ENCODE measurements at regions not wholly inside any gene's neighbourhood (a gene's known extent, or its start where the extent isn't known, plus 50 kb on each side); places are given as distances from the start of the nearest gene placed in this dataset.

- POLR2A ChIA-PET = no interaction called here
- intact Hi-C loops (cut with micrococcal nuclease) = no loop called here
- H4K20me1 ChIP-seq (ENCODE audit: control insufficient read depth, insufficient read depth, low read length, poor library complexity, severe bottlenecking) = no peaks in the 10 kb centered on the region
- H3K4me2 ChIP-seq (replicated peaks; ENCODE audit: low read depth, low read length, poor library complexity, severe bottlenecking) = no peak overlapping the region
- H2AFZ ChIP-seq (ENCODE audit: insufficient read depth, low read depth, low read length, poor library complexity, severe bottlenecking) = no peak overlapping the region
- no peak overlapping the region for H3K4me3 ChIP-seq (ENCODE audit: control extremely low read depth in 1 of 5, extremely low read depth in 1 of 5, insufficient read depth in 1 of 5, low read depth in 2 of 5, low read length in 4 of 5)
- no peak for TF ChIP-seq EZH2 (IDR thresholded peaks at IDR 0.05; ENCODE audit: borderline replicate concordance, insufficient read depth, low read depth, low read length, poor library complexity, severe bottlenecking)
- no peak for TF ChIP-seq CTCF (IDR thresholded peaks at IDR 0.05)
- CTCF ChIA-PET = no interaction called here
- H3K9ac ChIP-seq (ENCODE audit: low read length) = no peak overlapping the region
- no peak overlapping the region for H3K27ac ChIP-seq (ENCODE audit: low read length in 2 of 2)
- no peaks in the 10 kb centered on the region for H3K4me1 Mint-ChIP-seq
- H3K9me3 ChIP-seq (ENCODE audit: control extremely low read depth in 1 of 3, control insufficient read depth in 2 of 3, insufficient read depth in 1 of 3, low read length in 2 of 3) = no peaks in the 10 kb centered on the region
- ATAC-seq (ENCODE audit: low read depth) = no peak
- DNase-seq = no peak
- no peaks in the 10 kb centered on the region for H3K27me3 ChIP-seq (replicated peaks in 1 of 4; ENCODE audit: control extremely low read depth in 1 of 4, control insufficient read depth in 3 of 4, insufficient read depth in 4 of 4, low read length in 3 of 4)
- H3K27me3 Mint-ChIP-seq = no peaks in the 10 kb centered on the region
- H3K4me1 ChIP-seq (ENCODE audit: control insufficient read depth in 2 of 2, insufficient read depth in 2 of 2, low read length in 2 of 2) = no peaks in the 10 kb centered on the region
- H3K79me2 ChIP-seq (ENCODE audit: control insufficient read depth, insufficient read depth, low read length) = no peaks in the 10 kb centered on the region
- 94% methylated on average over 7 of the region's 9 CpGs for WGBS (ENCODE audit: insufficient coverage)
- H3K9me3 Mint-ChIP-seq (ENCODE audit: insufficient read depth) = no peaks in the 10 kb centered on the region
- no peak overlapping the region for H3K4me3 Mint-ChIP-seq
- H3K36me3 ChIP-seq (replicated peaks in 1 of 2; ENCODE audit: control extremely low read depth in 1 of 2, control insufficient read depth in 1 of 2, extremely low read depth in 1 of 2, insufficient read depth in 2 of 2, low read length in 1 of 2) = no peaks in the 10 kb centered on the region
- H3K27ac Mint-ChIP-seq = no peak overlapping the region
Observed at GRCh38 chr3:182180654-182181385, 469.1 kb downstream of the SOX2 start.

GRCh38 chr3:182182531-182182968 lies 470.8 kb downstream of the SOX2 start:
- Histone ChIP-seq H3K27ac (ENCODE audit: low read length in 2 of 2) (no peak overlapping the region), H3K4me3 (ENCODE audit: control extremely low read depth in 1 of 5, extremely low read depth in 1 of 5, insufficient read depth in 1 of 5, low read depth in 2 of 5, low read length in 4 of 5) (no peak overlapping the region), H2AFZ (ENCODE audit: insufficient read depth, low read depth, low read length, poor library complexity, severe bottlenecking) (no peak overlapping the region), H4K20me1 (ENCODE audit: control insufficient read depth, insufficient read depth, low read length, poor library complexity, severe bottlenecking) (no peaks in the 10 kb centered on the region), H3K9me3 (ENCODE audit: control extremely low read depth in 1 of 3, control insufficient read depth in 2 of 3, insufficient read depth in 1 of 3, low read length in 2 of 3) (no peaks in the 10 kb centered on the region), H3K9ac (ENCODE audit: low read length) (no peak overlapping the region), H3K79me2 (ENCODE audit: control insufficient read depth, insufficient read depth, low read length) (no peaks in the 10 kb centered on the region), H3K4me1 (ENCODE audit: control insufficient read depth in 2 of 2, insufficient read depth in 2 of 2, low read length in 2 of 2) (no peaks in the 10 kb centered on the region), H3K27me3 (replicated peaks in 1 of 4; ENCODE audit: control extremely low read depth in 1 of 4, control insufficient read depth in 3 of 4, insufficient read depth in 4 of 4, low read length in 3 of 4) (no peaks in the 10 kb centered on the region), H3K4me2 (replicated peaks; ENCODE audit: low read depth, low read length, poor library complexity, severe bottlenecking) (no peak overlapping the region), H3K36me3 (replicated peaks in 1 of 2; ENCODE audit: control extremely low read depth in 1 of 2, control insufficient read depth in 1 of 2, extremely low read depth in 1 of 2, insufficient read depth in 2 of 2, low read length in 1 of 2) (no peaks in the 10 kb centered on the region)
- Mint-ChIP-seq H3K27ac (no peak overlapping the region), H3K4me1 (no peaks in the 10 kb centered on the region), H3K27me3 (no peaks in the 10 kb centered on the region), H3K9me3 (ENCODE audit: insufficient read depth) (peaks cover under 1% of the 10 kb centered on the region), H3K4me3 (no peak overlapping the region)
- no peak for DNase-seq
- ATAC-seq (ENCODE audit: low read depth) = no peak
- no peak for TF ChIP-seq CTCF (IDR thresholded peaks at IDR 0.05)
- no peak for TF ChIP-seq EZH2 (IDR thresholded peaks at IDR 0.05; ENCODE audit: borderline replicate concordance, insufficient read depth, low read depth, low read length, poor library complexity, severe bottlenecking)
- ChIA-PET CTCF (interaction anchor here (0.6 kb wide), 1 partner anchor 452 kb away, joined by 3 read pairs; no protein-coding TSS in a partner anchor), POLR2A (no interaction called here)
- no CpG with 5 or more reads among the region's 5 CpGs for WGBS (ENCODE audit: insufficient coverage)
- intact Hi-C loops (cut with micrococcal nuclease) = no loop called here
